ENCODE measurements at regions not wholly inside any gene's neighbourhood (a gene's known extent, or its start where the extent isn't known, plus 50 kb on each side); places are given as distances from the start of the nearest gene placed in this dataset.
A peak's percentile ranks its signal among the peaks of the same experiment; 100 is the strongest.

DNA sequence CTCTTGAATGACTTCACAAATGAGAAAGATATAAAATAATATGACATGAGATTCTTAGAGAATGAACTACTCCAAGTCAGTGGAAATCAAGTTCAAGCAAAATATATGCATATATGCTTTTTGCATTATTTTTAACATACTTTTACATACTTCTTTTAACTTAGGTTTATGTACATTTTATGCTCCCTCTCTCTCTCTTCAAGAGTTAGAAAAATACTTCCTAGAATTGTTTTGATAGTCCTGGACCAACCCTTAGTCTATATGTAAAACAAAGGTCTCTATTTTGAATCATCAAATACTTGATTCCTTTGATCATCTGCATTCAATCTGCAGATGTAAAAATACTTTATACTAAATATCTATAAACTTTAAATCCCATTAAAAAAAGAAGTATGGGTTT is 187.8 kb downstream of the DEPDC1B start:
- no peaks in the 10 kb centered on the region for H3K27me3 Mint-ChIP-seq (ENCODE audit: low read depth, poor library complexity)
- H3K4me1 Mint-ChIP-seq: peaks cover 5% of the 10 kb centered on the region
- TF ChIP-seq, protein P1, sequence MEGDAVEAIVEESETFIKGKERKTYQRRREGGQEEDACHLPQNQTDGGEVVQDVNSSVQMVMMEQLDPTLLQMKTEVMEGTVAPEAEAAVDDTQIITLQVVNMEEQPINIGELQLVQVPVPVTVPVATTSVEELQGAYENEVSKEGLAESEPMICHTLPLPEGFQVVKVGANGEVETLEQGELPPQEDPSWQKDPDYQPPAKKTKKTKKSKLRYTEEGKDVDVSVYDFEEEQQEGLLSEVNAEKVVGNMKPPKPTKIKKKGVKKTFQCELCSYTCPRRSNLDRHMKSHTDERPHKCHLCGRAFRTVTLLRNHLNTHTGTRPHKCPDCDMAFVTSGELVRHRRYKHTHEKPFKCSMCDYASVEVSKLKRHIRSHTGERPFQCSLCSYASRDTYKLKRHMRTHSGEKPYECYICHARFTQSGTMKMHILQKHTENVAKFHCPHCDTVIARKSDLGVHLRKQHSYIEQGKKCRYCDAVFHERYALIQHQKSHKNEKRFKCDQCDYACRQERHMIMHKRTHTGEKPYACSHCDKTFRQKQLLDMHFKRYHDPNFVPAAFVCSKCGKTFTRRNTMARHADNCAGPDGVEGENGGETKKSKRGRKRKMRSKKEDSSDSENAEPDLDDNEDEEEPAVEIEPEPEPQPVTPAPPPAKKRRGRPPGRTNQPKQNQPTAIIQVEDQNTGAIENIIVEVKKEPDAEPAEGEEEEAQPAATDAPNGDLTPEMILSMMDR (IDR thresholded peaks at IDR 0.05): no peak
- no peaks in the 10 kb centered on the region for H3K9me3 Mint-ChIP-seq
- H3K27ac Mint-ChIP-seq: no peak overlapping the region
- DNase-seq: no peak
- no peak overlapping the region for H3K4me3 Mint-ChIP-seq
- H3K36me3 Mint-ChIP-seq (ENCODE audit: low read depth): no peaks in the 10 kb centered on the region

DNA sequence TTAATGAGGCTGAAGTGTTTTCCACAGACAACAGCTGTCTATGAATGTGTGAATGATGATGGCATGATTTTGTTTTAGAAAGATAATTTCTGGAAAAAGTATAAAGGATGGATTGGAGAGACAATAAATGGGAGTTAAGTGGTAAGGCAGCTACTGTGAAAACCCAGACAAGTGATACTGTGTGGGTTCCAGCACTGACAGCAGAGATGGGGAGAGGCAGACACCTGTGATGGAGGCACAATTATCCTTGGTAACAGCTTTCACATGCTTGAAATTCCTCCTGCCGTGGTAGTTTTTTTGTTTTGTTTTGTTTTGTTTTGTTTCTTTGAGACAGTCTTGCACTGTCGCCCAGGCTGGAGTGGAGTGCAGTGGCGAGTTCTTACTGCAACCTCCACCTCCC is 189.3 kb downstream of the DEPDC1B start:
- Mint-ChIP-seq H3K4me1 (peaks cover 5% of the 10 kb centered on the region), H3K27ac (no peak overlapping the region), H3K4me3 (no peak overlapping the region), H3K36me3 (ENCODE audit: low read depth) (no peaks in the 10 kb centered on the region), H3K27me3 (ENCODE audit: low read depth, poor library complexity) (no peaks in the 10 kb centered on the region), H3K9me3 (no peaks in the 10 kb centered on the region)
- no peak for DNase-seq
- TF ChIP-seq, protein P1 (IDR thresholded peaks at IDR 0.05): no peak

DNA sequence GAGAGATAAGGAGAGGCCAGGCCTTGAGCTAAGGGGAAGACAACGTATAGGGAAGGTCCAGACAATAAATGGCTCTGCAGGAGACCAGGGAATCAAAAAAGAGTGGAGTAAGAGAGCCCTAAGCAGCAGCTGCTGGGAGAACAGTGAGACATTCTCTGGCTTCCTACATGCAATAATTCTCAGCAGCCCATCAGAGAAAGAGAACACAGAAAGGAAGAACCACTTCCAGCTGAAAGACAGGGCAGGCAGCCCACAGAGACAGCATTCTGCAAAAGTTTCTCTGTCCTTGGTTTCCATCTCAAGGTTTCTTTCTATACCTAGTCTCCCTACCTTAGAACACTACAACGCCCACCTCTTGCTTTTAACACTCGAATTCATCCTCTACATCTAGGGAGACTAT is 189.9 kb downstream of the DEPDC1B start:
- H3K27ac Mint-ChIP-seq: no peak overlapping the region
- H3K27me3 Mint-ChIP-seq (ENCODE audit: low read depth, poor library complexity): no peaks in the 10 kb centered on the region
- no peaks in the 10 kb centered on the region for H3K36me3 Mint-ChIP-seq (ENCODE audit: low read depth)

DNA sequence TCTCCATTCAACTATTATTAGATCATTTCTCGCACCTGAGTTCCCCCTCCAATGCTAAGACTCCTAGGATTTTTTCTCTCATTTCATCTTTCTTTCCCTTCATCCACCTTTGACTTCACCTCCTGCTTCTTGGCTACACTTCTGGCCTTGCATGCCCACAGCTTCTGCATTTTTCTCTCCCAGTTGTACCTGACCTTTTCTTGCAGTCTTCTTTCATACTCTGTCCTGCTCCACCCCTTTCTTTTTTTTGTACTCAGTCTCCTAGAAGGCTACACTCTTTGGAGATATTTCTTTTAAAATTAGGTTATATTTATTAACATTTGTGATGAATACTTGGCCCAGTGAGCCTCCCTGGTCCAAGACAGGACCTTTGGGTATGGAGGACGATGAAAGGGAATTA is 190.4 kb downstream of the DEPDC1B start:
- DNase-seq: no peak
- Mint-ChIP-seq H3K9me3 (no peaks in the 10 kb centered on the region), H3K4me1 (peaks cover 13% of the 10 kb centered on the region), H3K4me3 (no peak overlapping the region), H3K36me3 (ENCODE audit: low read depth) (no peaks in the 10 kb centered on the region), H3K27ac (peak overlapping the region; percentile 14), H3K27me3 (ENCODE audit: low read depth, poor library complexity) (no peaks in the 10 kb centered on the region)
- TF ChIP-seq, protein P1 (IDR thresholded peaks at IDR 0.05): no peak

More for the DNA sequence above, 189.9 kb downstream of the DEPDC1B start:
- H3K4me1 Mint-ChIP-seq: peaks cover 8% of the 10 kb centered on the region
- no peaks in the 10 kb centered on the region for H3K9me3 Mint-ChIP-seq
- TF ChIP-seq, protein P1 (IDR thresholded peaks at IDR 0.05): no peak
- no peak for DNase-seq
- no peak overlapping the region for H3K4me3 Mint-ChIP-seq

DNA sequence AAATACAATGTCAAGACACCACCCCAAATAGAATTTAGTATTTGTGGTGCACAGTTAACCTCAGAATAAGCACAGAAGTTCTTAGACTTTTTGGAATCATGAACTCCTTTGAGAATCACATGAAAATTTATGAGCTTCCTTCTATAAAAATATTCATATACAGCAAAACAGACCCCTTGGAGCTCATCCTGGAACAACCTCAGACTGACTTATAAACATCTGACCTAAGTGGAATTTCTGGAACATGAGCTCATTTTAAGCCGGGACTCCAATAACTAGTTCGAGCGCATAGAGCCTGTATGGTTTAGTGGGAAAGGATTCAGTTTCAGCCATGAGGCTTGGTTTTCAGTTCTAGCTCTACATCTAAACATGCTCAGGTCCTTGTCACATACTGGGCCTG is 192.3 kb downstream of the DEPDC1B start:
- TF ChIP-seq, protein P1 (IDR thresholded peaks at IDR 0.05): no peak
- DNase-seq: no peak
- Mint-ChIP-seq H3K36me3 (ENCODE audit: low read depth) (no peaks in the 10 kb centered on the region), H3K4me1 (peaks cover 13% of the 10 kb centered on the region), H3K4me3 (no peak overlapping the region), H3K27me3 (ENCODE audit: low read depth, poor library complexity) (no peaks in the 10 kb centered on the region), H3K27ac (no peak overlapping the region), H3K9me3 (no peaks in the 10 kb centered on the region)

DNA sequence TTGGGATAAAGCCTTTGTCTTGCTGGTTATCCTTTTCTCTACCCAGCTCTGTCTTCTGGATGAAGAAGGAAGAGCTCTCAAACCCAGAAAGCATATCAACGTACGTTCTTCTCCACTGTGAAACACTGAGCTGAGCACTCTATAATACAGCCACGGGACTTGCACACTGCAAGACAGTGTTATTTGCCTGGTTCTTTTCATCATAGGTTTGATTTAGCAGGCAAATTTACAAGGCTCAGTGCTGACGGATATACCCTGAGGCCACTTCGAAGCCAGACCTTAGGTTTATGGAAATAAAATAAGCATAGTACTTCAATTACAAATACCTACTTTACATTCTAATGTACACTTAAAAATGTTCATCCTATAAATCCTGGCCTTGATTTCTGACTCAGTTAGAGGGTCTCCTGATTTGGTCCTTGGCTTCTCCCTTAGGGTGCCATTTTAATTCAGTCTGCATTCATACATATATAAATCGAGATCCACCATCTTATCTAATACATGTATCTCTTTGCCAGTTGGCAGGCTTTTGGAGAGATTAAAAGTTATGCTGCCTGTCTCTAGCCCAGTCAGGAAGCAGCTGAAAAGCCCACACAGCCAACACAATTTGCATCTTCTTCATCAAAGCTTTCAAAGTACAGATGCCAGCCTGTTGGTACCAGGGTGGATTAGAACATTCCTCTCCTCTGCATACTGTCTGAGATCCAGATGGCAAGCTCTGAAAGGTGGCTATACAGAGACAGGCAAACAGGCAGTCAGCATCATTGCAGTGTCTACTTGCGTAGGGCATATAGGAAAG is 194.4 kb downstream of the DEPDC1B start:
- Mint-ChIP-seq H3K27me3 (ENCODE audit: low read depth, poor library complexity) (no peaks in the 10 kb centered on the region), H3K36me3 (ENCODE audit: low read depth) (no peaks in the 10 kb centered on the region), H3K27ac (no peak overlapping the region), H3K4me3 (no peak overlapping the region), H3K4me1 (peaks cover 13% of the 10 kb centered on the region), H3K9me3 (peaks cover 4% of the 10 kb centered on the region)
- no peak for DNase-seq
- TF ChIP-seq, protein P1 (IDR thresholded peaks at IDR 0.05): no peak
